ENCODE measurements at regions not wholly inside any gene's neighbourhood (a gene's known extent, or its start where the extent isn't known, plus 50 kb on each side); places are given as distances from the start of the nearest gene placed in this dataset.

DNA sequence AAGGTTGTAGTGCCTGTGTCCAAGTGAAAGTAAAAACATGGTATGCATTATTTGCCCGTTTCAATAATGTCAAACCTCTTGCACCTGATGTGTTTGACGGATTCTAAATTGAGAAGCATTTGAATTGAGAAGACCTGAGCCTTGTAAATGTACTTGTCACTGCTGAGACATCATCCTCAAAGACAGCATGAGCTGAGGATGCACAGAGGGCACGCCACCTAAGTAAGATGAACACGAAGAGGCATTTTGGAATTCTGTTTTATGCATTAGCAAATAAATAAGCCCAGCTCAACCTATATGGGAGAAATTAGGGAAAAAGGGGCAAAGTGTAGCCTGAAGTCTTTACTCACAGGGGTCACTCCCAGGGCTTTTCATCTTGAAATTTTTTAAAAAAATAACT is 73.8 kb upstream of the SORCS1 start:
- no peak for TF ChIP-seq Cebpa-rat (IDR thresholded peaks at IDR 0.05)
- Histone ChIP-seq H3K4me1 (peaks cover 0 to 2% (median 0%) of the 10 kb centered on the region in 10 experiments; a peak in 3 of 20 replicates), H4K20me1 (no peaks in the 10 kb centered on the region)

DNA sequence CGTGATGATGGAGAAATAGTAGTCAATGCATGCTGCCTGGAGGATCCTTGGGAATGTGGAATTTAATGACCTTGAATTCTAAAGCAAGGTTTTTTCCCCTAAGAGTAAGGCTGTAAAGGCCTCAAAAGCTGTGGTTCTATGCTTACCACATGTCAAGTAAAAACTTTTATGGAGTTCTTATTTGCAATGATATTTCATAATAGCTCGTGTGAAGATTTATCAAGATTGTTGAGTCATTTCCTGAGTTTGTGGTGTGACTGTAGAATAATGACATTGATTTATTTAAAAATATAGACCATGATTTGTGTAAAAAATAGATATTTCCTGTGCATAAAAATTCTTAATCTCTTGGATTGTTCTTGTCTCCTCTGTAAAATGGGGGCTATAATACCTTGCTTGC is 67.5 kb upstream of the SORCS1 start:
- Histone ChIP-seq H3K27ac (peak overlapping the region in 8 of 11 experiments; percentile 30 to 63 (median 44); a peak in 14 of 22 replicates), H3K9ac (no peak overlapping the region; a peak in 1 of 22 replicates), H3K36me3 (no peaks in the 10 kb centered on the region), H3K4me1 (peaks cover 0 to 23% (median 16%) of the 10 kb centered on the region in 10 experiments; a peak in 15 of 20 replicates), H4K20me1 (no peaks in the 10 kb centered on the region), H3K9me3 (replicated peaks in 1 of 11) (peaks cover 0 to 18% (median 6%) of the 10 kb centered on the region in 11 experiments; a peak in 9 of 22 replicates), H3K4me2 (peak overlapping the region in 9 of 11 experiments; percentile 7 to 66 (median 44); a peak in 14 of 22 replicates), H3K4me3 (no peak overlapping the region), H3K27me3 (no peaks in the 10 kb centered on the region)
- TF ChIP-seq Cebpa-rat (IDR thresholded peaks at IDR 0.05): no peak

More for the DNA sequence above, 73.8 kb upstream of the SORCS1 start:
- Histone ChIP-seq H3K4me2 (no peak overlapping the region), H3K27ac (no peak overlapping the region), H3K36me3 (no peaks in the 10 kb centered on the region), H3K4me3 (no peak overlapping the region), H3K27me3 (no peaks in the 10 kb centered on the region), H3K9ac (no peak overlapping the region), H3K9me3 (replicated peaks in 1 of 11) (no peaks in the 10 kb centered on the region)

DNA sequence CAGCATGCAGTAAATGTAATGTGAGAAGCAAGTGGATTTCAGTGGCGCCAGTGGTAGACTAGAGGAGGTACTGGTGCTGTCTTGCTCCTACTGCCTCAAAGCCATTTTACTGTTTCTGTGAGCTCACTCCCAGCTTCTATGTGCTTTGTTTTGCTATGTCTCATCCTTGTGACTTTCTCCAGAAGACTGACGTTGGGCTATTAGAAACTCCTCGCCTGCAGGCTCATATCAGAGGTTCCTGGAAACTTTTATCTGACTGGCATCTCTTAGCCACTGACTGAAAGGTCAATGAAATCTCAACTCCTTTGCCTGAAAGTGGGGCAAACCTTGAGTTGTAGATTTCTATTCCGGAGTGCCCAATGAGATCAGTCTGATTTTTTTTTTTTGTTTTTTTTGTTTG is 66.4 kb upstream of the SORCS1 start:
- no peak overlapping the region for H3K4me2 ChIP-seq
- H3K36me3 ChIP-seq: no peaks in the 10 kb centered on the region
- no peak overlapping the region for H3K9ac ChIP-seq
- H4K20me1 ChIP-seq: no peaks in the 10 kb centered on the region
- no peaks in the 10 kb centered on the region for H3K27me3 ChIP-seq
- no peak overlapping the region for H3K4me3 ChIP-seq
- no peak overlapping the region for H3K27ac ChIP-seq
- H3K9me3 ChIP-seq (replicated peaks in 1 of 11): peaks cover 0 to 18% (median 6%) of the 10 kb centered on the region in 11 experiments; a peak in 9 of 22 replicates
- no peak for TF ChIP-seq Cebpa-rat (IDR thresholded peaks at IDR 0.05)
- peaks cover 0 to 23% (median 16%) of the 10 kb centered on the region in 10 experiments; a peak in 15 of 20 replicates for H3K4me1 ChIP-seq

DNA sequence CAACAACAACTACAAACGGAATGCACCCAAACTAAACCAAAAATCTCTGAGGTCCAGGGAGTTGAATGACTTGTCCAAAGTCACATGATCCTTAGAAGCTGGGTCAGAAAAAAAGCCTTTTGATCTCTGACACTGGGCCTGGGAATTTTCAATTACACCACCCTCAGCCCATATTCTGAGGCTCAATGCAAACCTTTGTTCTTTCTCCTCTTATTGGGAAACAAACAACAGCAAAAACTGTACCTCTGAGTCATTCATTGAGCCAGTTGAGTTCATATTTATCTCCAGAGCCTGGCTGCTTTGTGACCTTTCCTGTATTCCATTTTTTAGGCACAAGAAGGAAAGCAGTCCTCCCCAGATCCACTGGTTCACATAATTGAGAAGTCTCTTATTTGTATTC is 51.2 kb upstream of the SORCS1 start:
- no peaks in the 10 kb centered on the region for H3K36me3 ChIP-seq
- H3K9me3 ChIP-seq (replicated peaks in 1 of 11): peaks cover 0 to 8% (median 0%) of the 10 kb centered on the region in 11 experiments; a peak in 2 of 22 replicates
- H4K20me1 ChIP-seq: no peaks in the 10 kb centered on the region
- H3K27ac ChIP-seq: no peak overlapping the region
- no peaks in the 10 kb centered on the region for H3K4me1 ChIP-seq
- no peak overlapping the region for H3K4me3 ChIP-seq
- no peak overlapping the region for H3K9ac ChIP-seq
- TF ChIP-seq Cebpa-rat (IDR thresholded peaks at IDR 0.05): no peak
- no peak overlapping the region for H3K4me2 ChIP-seq
- H3K27me3 ChIP-seq: no peaks in the 10 kb centered on the region

Data from BLaER1 treated with 17β-estradiol and CSF1 and Interleukin-3, amounts not matched to agents 10 nM and 100 nM (cell line).